ENCODE measurements at regions not wholly inside any gene's neighbourhood (a gene's known extent, or its start where the extent isn't known, plus 50 kb on each side); places are given as distances from the start of the nearest gene placed in this dataset.

DNA sequence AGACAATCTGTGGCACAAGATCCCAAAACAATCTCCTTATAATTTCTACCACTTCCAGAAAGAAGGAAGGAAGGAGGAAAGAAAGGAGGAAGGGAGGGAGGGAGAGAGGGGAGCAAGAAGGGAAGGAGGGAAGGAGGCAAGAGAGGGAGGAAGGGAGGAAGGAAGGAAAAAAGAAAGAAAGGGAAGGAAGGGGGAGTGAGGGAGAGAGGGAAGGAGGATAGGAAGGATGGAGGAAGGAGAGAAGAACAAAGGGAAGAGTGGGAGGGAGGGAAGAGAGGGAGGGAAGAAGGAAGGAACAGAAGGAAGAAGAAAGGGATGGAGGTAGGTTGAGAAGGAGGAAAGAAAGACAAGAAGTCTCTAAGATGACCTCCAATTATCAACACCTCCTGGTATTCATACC, 185.5 kb upstream of the NFE2L3 start:
- DNase-seq, result no peak

DNA sequence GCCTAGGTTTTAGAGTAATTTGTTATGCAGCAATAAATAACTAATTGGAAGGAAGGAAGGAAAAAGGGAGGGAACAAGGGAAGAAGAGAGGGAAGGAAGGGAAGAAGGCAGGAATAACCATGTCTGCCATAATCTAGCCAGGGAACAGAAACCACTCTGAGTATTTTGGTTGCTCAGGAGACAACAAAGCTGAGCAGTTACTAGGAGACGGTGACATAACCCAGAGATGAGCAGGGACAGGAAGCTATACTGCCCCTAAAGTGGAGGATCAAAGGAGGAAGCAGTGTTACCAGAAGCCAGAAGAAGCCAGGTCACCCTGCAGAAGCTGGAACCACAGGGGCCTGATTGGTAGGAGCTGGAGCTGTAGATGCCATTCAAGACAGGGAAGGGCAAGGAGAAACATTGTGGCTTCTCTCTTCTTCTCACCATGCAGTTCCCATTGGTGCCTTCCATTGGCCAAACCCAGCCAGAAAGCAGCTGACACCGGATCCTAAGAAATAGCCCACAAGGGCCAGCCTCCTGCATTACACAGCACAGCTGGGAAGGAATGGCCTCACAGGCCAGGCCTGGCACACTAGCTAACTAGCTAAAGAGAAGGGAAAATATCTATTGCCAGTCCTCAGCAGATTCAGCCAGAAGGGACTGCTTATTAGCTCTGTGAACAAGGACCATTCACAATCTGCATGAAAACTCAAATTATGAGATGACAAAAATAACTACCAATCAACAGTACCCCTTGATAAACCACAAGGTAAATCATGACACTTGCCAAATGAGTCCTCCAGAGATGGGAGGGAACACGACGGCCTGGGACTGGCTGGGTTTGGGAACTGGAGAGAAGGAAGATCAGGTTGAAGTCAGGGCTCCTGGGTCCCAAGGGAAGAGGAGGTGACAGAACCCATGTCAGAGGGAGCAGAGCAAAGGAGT, 184.5 kb upstream of the NFE2L3 start:
- no peak for DNase-seq

DNA sequence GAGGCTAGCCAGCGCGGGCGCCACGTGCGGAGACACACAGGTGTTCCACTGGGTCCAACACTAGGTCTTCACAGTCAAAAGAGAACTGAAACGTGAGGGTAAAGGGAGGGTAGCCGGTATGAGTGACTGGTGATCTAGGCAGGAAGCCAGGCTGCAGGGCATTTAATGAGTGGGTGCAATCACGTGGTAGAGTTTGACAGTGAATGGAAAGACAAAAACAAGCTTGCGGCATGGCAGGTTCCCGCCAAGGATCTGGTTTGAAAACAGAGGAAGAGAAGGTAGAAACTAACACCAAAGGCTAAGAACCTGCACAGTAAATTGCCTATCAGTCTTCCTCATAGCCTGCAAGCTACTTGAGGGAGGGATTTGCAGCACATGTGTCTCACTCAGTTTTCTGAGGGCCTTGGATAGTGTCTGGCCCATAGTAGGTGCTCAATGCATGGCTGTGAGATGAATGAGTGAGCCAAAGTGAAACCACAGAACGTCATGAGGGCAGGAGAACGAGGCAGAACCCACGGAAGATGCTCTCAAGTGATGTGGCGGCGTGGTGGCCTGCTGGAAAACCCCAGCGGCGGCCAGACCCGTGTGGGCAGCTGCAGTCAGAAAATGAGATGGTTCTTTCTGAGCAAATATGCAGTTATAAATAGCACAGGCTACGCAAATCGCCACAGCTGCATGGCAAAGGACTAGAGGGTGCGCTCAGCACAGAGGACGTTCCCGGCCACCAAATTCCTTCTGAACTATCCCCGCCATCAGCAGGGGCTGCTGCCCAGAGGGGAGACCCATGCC, 183.6 kb upstream of the NFE2L3 start:
- no peak for DNase-seq

DNA sequence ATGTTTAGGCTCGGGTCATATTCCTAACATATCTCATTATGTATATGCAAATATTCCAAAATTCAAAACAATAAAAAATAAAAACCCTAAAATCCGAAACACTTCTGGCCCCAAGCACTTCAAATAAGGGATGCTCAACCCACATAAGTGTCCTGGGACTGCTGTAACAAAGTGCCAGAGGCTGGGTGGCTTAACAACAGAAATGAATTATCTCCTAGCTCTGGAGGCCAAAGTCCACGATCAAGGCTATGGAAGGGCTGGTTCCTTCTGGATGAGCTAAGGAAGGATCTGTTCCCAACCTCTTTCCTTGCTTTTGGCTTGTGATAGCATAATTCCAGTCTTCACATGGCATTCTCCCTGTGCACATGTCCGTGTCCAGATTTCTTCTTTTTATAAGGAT, 181.6 kb upstream of the NFE2L3 start:
- no peak for DNase-seq

DNA sequence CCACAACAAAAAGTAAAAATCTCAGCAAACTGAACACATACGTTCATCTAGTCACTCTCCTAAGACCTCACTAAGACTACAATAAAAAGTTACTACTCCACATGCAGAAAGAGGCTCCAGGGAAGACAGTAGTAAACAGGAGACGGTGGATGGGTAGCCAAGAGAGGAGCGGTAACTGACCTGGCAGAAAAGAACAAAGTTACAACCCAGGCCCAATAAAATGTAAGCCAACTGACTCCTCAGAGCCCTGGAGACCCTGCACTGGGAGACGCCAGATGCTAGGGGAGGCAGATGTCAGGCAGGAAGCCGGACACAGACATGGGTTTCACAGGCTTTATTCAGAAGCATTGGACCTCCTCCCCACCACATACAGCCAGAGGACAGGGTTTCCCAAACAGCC, 181.1 kb upstream of the NFE2L3 start:
- no peak for DNase-seq

DNA sequence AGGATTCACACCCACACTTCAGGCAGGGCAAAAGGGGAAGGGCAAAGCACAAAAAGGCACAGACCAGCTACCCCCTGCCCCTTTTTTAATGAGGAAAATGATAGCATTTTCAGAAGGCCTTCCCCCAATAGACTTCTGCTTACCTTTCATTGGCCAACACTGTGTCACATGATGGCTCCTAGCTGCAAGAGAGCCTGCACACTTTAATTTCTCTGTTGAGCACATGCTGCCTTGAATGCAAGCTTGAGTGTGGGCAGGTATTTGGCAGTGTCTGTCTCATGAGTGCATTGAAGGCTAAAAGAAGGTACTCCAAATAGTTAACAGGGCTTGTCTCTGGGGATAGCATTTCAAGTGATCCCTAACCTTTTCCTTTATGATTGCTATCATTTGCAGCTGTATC, 175.4 kb upstream of the NFE2L3 start:
- no peak for DNase-seq

DNA sequence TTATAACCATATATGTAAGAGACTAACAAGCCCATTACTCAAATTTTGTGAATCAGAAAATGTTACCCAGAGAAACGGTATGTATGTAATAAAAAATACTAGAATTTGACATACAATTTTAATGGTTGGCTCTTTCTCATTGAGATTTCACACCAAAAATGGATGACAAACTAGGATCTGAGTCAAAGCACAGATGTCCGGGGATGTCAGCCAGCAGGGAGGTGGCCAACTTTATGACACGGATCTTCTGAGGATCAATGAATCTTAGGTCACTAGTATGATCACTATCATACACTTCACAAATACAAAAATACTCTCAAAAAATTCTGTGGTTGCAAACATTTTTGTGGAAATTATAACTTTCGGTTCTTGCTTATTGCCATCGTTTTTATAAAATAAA, 173.5 kb upstream of the NFE2L3 start:
- DNase-seq, result peak; percentile 27 to 51

DNA sequence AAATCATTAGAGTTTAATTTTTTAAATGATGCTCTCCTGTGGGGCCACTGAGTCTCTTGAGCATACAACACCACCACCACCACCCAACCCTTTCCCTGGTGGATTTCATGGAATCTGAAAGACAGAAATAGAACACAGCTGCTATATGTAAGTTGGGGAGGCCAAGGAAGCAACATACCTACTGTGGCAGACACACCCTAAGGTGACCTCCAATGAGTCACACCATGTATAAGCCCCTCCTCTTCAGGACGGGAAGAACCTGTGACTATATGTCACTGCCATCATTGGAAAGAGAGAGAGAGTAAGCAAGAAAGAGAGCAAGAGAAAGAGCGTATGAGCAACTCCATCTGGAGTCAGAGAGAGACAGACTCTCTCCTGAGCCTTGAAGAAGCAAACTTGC, 172.4 kb upstream of the NFE2L3 start:
- no peak for DNase-seq

DNA sequence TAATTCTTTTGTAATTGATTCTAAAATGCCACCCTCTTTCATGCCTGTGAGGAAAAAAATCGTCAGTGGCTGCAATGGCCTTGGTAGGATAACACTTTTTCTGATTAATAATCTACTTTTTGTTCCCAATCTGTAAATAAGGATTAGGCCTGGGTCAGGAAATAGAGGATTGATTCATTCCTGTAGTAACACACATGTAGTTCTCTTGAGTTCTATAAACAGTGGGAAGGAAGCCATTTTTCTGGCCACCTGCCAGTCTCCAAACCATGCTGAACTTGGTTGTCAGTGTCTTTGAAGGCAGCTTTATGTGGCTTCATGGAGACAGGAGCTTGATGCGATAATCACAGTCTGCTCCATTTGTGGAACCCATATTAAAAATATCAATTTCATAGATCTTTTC, 169.3 kb upstream of the NFE2L3 start:
- no peak for DNase-seq

DNA sequence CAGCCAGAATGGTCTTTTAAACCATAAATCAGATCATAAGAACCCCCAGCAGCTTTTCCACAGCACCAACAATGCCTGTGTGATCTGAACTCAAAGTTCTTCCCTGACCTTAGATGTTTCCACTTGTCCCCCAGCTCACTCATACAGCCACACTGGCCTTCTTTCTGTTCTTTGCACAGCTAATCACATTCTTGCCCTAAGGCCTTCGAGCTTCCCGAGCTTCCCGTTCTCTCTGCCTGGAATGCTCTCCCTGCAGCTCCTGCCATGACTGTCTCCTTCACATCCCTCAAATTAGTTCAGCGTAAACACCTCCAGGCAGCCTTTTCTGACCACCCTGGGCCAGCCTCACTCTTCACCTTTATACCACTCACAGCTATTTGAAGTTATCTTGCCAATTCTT, 166.8 kb upstream of the NFE2L3 start:
- no peak for DNase-seq

DNA sequence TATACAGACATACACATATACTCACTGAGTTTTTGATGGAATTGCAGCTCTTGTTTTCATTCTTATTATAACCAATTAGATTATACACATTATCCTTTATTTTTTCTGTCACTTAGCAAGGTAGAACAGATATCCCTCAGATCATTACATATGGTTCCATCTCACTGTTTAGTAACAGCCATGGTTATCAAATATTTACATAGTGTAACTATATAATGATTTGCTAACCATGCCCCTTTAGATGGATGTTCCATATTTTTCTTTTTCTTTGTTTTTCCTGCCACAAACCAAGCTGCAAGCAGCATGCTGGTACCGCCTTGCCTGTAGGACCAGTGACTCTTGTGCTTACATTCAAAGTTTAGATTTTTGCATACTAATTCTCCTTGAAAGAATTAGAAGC, 163.4 kb upstream of the NFE2L3 start:
- DNase-seq, result no peak

DNA sequence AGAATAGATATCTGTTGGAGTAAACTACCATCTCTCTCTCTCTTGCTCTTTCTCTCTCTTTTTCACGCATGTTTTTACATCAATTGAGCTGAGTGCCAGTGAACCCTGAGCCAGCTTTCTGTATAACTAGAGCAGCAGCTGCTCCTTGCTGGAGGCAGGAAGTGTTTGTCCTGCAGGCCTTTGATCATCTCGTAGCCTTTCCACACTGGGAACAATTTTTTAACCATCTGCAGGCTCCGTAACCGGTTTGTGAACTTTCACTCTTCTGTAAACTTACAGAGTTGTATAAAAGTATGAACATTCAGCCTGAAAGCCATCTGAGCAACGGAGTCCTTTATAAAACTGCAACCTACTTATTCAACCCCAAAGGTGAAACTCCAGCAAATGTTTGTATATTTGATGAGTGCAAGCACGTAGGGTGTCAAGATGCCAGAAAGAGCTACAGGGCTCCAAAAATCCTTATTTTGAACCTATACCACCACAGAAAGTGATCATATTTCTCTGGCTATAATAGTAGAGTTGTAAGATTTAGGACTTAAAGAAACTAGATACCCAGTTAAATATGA, 162.8 kb upstream of the NFE2L3 start:
- DNase-seq, result no peak

DNA sequence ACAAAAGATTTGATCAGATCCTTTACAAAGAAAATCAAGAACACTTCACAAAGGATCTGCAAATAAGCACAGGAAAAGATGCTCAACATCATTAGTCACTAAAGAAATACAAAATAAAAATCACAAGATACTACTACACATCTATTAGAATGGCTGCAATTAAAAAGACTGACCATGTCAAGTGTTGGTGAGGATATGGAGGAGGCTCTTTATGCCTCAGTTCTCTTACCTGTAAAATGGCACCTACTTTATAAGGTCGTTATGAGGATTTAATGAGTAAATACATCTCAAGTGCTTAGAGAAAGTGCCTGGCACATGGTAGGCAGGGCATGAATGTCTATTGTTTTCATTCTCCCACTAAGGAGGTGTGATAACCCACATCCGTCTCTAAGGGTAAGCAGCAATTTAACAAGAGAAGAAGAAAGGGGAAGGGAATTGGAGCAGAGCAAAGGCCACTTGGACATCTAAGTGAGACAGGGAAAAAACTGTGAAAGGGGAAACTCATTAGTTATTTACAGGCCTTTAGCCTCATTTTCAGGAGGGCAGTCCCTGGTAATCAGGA, 157.5 kb upstream of the NFE2L3 start:
- DNase-seq, result no peak

DNA sequence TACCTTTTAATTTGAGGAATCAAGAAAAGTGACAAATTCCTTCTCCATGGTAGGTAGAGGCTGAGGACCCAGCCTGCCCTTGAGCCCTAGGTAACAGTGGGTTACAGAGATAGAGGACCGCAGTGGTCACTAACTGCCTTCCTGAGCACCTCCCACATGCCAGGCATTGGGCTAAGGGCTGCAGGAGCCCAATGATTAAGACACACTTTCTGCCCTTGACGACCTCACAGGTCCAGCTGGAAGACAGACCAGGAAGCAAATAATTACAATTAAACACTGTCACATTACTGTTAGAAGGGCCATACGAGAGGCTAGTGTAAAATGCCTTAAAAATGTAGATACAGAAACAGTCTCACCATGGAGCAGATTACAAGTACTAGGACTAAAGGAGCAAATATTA, 156.8 kb upstream of the NFE2L3 start:
- DNase-seq, result no peak

DNA sequence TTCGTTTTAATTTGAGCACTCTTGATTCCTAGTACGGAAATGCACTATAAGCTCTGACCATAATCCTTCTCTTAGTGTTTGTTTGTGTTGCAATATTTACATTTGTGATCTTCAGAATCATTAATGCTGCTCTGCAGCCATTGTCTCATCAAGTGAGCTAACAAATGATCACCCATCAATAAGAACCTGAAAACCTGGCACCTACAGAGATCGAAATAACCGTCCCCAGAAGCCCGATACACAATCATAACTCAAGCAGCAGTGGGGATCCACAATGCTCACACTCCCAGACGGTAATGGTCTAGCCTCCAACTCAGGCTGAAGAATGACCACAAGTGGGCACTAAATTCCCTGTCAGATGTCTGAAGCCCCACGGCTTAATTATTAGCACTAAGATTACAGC, 156.0 kb upstream of the NFE2L3 start:
- DNase-seq, result no peak

DNA sequence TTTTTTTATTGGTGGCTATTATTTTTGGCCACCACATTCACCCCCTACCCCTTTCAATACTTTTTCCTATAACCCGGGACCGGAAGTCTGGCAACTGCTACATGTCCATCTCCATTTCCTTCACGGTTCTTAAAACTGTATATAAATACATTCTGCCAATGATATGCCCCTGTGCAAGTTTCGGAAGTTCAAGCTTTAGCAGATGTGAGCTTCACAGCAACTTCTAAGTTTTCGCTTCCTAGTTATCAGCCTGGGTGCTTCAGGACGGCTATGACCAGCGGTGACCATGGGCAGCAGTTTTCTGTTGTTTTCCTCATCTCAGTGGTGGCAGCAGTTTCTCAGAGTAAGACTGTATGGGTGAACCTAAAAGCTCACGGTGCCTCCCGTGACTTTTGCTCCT, 153.5 kb upstream of the NFE2L3 start:
- no peak for DNase-seq

DNA sequence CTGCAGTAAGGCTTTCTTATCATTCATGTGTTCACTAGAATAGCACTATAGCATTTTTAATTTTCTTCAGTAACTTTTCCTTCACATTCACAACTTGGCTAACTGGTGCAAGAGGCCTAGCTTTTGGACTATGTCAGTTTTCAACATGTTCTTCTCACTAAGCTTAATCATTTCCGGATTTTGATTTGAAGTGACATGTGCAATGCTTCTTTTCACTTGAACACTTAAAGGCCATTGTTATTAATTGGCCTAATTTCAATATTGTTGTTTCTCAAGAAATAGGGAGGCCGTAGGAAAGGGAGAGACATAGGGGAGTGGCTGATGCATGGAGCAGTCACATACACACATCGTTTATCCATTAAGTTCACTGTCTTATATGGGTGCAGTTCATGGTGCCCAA, 151.2 kb upstream of the NFE2L3 start:
- no peak for DNase-seq

DNA sequence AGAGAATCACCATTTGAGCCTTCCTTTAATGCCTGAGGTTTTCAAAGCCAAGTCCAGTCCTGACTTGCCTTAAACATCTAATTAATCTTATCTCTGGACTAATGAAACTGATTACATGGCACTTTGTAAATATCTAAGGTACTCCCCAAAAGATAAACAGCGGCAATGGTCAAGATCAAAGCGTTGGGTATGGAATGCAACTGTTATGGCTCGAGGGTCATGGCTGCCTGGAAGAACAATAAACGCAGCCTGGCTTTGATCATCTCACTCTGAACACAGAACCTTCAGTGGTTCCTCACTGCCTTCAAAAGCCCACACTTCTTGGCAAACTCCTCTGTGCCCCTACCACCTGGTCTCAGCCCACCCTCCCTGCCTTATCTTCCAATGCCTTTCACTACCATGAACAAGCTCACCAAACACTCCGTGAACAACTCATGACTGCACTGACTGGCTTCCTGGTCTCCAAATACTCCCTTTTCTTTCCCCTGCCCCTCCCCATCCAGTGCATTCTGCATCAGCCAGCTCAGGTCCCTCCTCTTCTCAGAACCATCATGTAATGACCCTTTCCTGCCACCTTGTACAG, 150.2 kb upstream of the NFE2L3 start:
- no peak for DNase-seq

DNA sequence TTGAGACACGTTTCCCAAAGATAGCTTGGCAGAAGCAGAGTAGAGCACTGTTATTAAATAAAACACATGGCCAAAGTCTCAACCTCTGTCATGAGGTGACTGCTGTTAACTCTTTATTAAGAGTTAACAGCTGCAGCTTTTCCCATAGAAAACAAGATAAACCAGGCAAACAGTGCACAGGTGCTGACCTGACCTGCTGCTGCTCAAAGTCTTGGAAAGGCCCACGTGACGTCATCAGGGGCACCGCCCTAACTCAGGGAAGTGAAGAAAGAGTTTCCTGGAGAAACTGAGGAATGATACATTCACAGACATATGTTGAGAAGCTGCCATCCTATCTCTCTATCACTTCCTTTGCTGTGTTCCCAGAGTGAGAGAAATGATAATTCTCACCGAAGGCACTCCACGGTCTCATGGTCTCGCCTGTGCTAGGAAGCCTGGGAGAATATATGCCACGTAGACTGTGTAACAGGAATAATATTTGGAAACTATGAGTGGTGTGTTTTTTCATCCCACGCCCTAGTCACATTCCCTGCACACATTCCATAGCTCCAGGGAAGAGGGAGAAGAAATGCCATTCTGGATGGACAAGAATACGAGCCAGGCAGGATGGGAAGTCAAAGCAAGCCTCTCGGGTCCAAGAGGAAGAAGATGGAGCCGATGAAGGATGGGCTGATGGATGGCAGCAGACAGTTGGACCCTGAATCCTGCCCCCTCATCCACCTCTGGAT, 146.2 kb upstream of the NFE2L3 start:
- no peak for DNase-seq

DNA sequence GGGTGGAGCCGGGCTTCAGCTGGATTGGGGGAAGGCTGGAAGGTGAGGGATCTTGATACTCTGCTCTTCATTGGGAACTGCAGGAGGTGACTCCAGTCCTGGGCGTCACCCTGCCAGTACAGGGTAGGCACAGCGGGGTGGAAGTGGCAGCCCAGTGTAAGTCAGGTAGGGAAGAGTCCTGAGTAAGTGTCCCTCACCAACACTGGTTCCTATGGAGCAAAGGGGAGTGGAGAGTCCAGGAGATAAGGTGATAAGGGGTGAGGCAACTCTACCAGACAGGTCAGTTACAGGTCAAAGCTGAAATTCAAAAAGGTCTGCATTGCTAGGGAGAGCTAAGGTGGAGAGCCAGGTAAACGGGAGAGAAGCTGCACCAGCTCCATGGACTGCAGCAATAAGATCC, 145.6 kb upstream of the NFE2L3 start:
- DNase-seq, result no peak

DNA sequence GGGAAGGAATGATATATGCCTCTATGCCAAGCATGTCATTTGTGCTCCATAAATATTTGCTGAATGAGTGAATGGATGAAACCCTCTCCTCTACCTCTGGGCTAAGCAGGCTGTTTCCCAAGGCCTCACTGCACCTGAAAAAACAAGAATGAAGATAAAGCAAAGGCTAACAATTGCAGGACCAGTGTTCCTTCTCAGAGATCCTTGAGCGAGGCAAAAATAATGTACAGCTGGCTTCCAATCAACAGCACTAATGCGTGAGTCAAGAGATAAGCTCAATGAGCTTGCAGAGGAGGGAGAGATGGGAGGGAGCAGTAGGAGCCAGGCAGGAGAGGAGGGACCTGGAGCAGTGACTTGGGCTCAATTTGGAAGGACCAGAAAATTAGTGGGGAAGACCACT, 144.5 kb upstream of the NFE2L3 start:
- DNase-seq, result no peak

DNA sequence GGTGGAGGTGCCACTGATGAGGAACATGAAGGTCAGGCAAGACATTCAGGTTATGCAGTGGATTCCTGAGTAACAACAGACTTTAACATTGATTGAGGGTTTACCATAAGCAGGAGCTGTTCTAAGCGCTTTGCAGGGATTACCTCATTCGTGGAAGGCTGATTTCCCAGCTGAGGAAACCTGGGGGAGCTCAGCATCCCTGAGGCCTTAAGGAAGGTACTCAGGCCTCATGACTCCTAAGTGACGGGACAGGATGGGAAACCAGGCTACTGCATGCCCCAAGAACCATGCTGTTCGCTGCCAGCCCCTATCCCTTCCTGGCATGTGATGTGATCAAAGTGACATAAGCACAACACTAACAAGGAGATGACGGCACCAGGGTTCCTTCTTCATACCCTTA, 143.6 kb upstream of the NFE2L3 start:
- no peak for DNase-seq
